ENCODE measurements at regions not wholly inside any gene's neighbourhood (a gene's known extent, or its start where the extent isn't known, plus 50 kb on each side); places are given as distances from the start of the nearest gene placed in this dataset.
A peak's percentile ranks its signal among the peaks of the same experiment; 100 is the strongest.

DNA sequence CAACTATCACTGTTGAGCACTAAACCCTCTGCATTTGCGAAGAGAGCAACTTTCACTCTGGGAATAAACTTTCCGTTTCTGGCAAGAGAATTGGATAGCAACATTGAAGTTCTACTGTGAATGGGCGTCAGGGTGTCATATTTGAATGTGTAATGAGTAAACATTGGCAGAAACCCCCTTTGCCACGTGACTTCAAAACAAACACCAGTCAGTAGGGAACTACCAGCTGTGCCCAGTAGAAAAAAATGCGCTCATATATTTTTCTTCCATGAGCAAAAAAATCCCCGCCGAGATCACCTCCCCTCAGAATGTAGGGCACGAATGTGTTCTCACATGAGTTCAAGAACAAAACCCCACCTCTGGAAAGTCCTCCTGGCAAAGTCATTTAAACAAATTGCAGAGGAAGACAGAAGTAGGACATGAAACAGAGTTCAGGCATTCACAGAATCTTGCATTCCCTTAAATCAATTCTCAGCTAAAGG, 80.6 kb downstream of the BTG1 start:
- TF ChIP-seq, protein P1, sequence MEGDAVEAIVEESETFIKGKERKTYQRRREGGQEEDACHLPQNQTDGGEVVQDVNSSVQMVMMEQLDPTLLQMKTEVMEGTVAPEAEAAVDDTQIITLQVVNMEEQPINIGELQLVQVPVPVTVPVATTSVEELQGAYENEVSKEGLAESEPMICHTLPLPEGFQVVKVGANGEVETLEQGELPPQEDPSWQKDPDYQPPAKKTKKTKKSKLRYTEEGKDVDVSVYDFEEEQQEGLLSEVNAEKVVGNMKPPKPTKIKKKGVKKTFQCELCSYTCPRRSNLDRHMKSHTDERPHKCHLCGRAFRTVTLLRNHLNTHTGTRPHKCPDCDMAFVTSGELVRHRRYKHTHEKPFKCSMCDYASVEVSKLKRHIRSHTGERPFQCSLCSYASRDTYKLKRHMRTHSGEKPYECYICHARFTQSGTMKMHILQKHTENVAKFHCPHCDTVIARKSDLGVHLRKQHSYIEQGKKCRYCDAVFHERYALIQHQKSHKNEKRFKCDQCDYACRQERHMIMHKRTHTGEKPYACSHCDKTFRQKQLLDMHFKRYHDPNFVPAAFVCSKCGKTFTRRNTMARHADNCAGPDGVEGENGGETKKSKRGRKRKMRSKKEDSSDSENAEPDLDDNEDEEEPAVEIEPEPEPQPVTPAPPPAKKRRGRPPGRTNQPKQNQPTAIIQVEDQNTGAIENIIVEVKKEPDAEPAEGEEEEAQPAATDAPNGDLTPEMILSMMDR (IDR thresholded peaks at IDR 0.05; ENCODE audit: low read depth, low read length) = no peak
- no peaks in the 10 kb centered on the region for H3K36me3 ChIP-seq
- H3K4me3 ChIP-seq (ENCODE audit: low read depth, low read length) = no peak overlapping the region
- H3K9me3 ChIP-seq = no peaks in the 10 kb centered on the region
- no peaks in the 10 kb centered on the region for H3K27me3 ChIP-seq
- no peak for DNase-seq
- peaks cover 8% of the 10 kb centered on the region for H3K4me1 ChIP-seq

DNA sequence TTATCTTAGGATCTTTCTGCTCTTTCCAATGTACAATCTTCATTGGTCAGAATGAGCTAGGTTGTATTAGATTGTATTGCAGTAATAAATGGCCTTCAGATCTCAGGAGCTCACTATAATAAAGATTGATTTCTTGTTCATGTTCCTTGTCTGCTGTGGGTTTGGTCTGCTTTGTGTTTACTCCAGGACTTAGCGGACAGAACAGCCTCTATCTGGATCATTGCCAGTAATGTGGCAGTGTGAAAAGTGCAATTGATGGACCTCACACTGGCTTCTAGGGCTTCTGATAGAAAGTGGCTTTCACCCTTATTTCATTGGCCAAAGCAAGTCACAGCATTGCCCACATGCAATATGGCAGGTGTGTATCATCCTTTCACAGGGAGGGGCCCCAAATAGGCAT, 81.2 kb downstream of the BTG1 start:
- no peaks in the 10 kb centered on the region for H3K27me3 ChIP-seq
- H3K36me3 ChIP-seq = no peaks in the 10 kb centered on the region
- TF ChIP-seq, protein P1 (IDR thresholded peaks at IDR 0.05; ENCODE audit: low read depth, low read length) = no peak
- H3K4me1 ChIP-seq = peaks cover 8% of the 10 kb centered on the region
- no peak overlapping the region for H3K4me3 ChIP-seq (ENCODE audit: low read depth, low read length)
- DNase-seq = no peak
- no peaks in the 10 kb centered on the region for H3K9me3 ChIP-seq

DNA sequence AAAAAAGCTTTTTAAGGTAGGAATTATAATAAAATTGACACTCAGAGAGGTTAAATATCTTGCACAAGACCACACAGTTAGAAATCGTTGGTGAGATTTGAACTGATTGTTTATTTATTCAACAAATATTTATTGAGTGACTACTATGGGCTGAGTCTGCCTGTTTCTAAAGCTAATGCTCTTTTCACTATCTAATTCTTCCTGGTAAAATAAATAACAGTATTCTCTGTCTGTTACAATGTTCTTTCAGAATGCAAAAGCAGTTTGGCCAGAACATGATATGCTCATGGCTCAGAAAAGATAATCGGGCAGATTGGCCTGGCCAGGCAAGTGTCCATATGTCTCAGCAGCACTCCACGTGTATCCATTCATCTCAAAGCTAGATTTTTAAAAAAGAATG, 82.0 kb downstream of the BTG1 start:
- no peaks in the 10 kb centered on the region for H3K36me3 ChIP-seq
- no peak for DNase-seq
- no peaks in the 10 kb centered on the region for H3K9me3 ChIP-seq
- TF ChIP-seq, protein P1 (IDR thresholded peaks at IDR 0.05; ENCODE audit: low read depth, low read length) = no peak
- H3K27me3 ChIP-seq = no peaks in the 10 kb centered on the region
- peaks cover 8% of the 10 kb centered on the region for H3K4me1 ChIP-seq
- no peak overlapping the region for H3K4me3 ChIP-seq (ENCODE audit: low read depth, low read length)

DNA sequence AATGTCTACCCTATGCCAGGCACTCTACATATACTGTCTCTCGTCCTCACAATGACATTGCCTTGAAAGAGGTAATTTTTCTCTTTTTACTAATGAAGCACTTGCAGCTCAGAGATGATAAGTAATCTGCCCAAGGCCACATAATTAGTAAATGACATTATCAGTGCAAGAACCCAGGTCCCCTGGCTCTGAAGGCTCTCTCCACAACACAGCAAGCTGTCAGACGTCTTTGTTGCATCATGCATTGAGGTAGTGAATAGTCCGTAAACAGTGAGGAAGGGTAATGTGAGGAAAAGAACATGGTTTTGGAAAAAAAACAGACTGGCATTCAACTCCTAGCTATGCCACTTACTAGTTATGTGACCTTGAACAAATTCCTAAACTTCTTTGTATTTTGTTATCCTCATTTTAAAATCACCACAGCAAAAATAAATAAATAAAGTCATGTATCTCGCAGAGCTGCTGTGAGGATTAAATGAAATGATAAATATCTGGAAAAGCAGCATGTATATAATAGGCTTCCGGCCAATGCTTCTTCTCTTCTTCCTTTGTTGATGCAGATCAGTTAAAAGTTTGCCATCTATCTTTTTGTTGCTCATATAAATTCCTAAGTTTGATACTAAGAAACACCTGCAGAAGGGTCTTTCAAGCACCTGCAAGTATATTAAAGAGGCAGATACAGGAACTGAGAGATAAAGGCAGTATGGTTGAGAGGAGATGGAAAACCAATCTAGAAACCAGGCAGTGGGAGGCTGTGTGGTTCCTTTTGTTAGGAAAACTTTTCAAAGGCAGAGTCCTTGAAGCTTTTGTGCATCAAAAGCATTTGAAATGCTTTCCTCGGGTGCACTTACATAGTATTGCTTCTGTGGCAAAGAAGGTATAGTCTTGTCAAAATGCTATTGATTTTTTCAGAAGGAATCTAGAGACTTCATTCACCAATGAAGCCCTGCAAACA, 82.8 kb downstream of the BTG1 start:
- no peak overlapping the region for H3K4me3 ChIP-seq (ENCODE audit: low read depth, low read length)

DNA sequence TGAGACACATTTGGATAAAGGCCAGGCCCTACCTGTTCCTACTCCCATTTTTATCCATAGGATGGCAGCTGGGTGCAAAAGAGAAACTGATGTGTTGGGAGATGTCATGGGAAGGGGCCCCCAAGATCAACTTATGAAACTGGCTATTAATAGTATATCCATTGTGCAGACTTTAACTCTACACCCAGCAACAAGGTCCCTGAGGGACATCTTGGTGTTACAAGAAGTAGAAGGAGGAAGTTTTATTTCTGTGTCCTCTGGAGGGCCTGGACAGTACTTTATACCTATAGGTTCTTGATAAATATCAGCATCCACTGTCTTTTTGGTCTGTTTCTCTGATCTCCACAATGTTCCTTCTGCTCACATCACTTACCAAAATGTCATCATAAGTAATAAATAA, 84.6 kb downstream of the BTG1 start:
- no peaks in the 10 kb centered on the region for H3K36me3 ChIP-seq
- TF ChIP-seq, protein P1 (IDR thresholded peaks at IDR 0.05; ENCODE audit: low read depth, low read length) = no peak
- H3K27me3 ChIP-seq = no peaks in the 10 kb centered on the region
- no peak for DNase-seq
- H3K9me3 ChIP-seq = no peaks in the 10 kb centered on the region
- H3K4me3 ChIP-seq (ENCODE audit: low read depth, low read length) = no peak overlapping the region
- H3K4me1 ChIP-seq = peaks cover 8% of the 10 kb centered on the region

More for the DNA sequence above, 82.8 kb downstream of the BTG1 start:
- TF ChIP-seq, protein P1 (IDR thresholded peaks at IDR 0.05; ENCODE audit: low read depth, low read length) = no peak
- H3K4me1 ChIP-seq = peaks cover 8% of the 10 kb centered on the region
- DNase-seq = peak; percentile 37
- no peaks in the 10 kb centered on the region for H3K36me3 ChIP-seq
- no peaks in the 10 kb centered on the region for H3K9me3 ChIP-seq
- H3K27me3 ChIP-seq = no peaks in the 10 kb centered on the region

DNA sequence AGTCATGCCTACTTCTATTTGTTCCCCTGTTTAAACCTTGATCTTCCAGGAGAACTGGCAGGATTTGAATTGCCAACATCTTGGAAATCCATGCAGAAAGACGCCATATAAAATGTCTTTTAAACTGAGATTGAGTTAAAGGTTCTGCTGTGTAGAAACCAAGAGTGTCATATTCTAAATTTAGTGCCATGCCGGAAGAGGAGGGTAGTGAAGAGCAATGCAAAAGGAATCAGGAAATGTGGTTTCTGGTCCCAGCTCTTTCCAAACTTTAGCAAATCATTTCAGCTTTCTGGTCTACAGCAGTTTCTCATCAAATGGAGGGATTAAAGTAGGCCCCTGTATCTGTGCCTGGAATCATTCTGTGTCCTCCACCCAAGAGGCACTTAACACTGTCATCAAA, 85.7 kb downstream of the BTG1 start:
- no peak overlapping the region for H3K4me3 ChIP-seq (ENCODE audit: low read depth, low read length)
- no peaks in the 10 kb centered on the region for H3K36me3 ChIP-seq
- no peak for DNase-seq
- no peaks in the 10 kb centered on the region for H3K9me3 ChIP-seq
- peaks cover 8% of the 10 kb centered on the region for H3K4me1 ChIP-seq
- TF ChIP-seq, protein P1 (IDR thresholded peaks at IDR 0.05; ENCODE audit: low read depth, low read length) = no peak
- no peaks in the 10 kb centered on the region for H3K27me3 ChIP-seq

All from BE2C (cell line).